Activated B cell treated with CpG ODN at 0.5 μM for 24 hours (primary cell): ENCODE measurements at regions not wholly inside any gene's neighbourhood (a gene's known extent, or its start where the extent isn't known, plus 50 kb on each side); places are given as distances from the start of the nearest gene placed in this dataset.

Source experiments
- ATAC-seq: fragments of 200-7000 bp; cut with Tn5 transposase; one replicate; pipeline ENCODE4 v1.10.0; 2021; ENCODE audit warnings: low read depth, mild to moderate bottlenecking, moderate library complexity
- CTCF ChIA-PET: fragments of 350-600 bp; sonication (Branson Sonifier 250); formaldehyde crosslinking; loops from one replicate; lab custom pipeline; 2021; ENCODE audit warnings: antibody characterized with exemption; lab: Charles Lee
- POLR2A ChIA-PET: fragments of 350-600 bp; sonication (Branson Sonifier 250); formaldehyde crosslinking; loops from one replicate; lab custom pipeline; 2021; ENCODE audit warnings: antibody characterized with exemption; lab: Charles Lee
- DNase-seq: peaks from one replicate; pipeline ENCODE4 v3.0.0; 2022
- H3K27ac Mint-ChIP-seq: one replicate; pipeline ENCODE4 v1.8.0; 2020; ENCODE audit warnings: mixed read lengths
- H3K27me3 Mint-ChIP-seq: one replicate; pipeline ENCODE4 v1.8.0; 2021; ENCODE audit warnings: mixed read lengths
- H3K36me3 Mint-ChIP-seq: one replicate; pipeline ENCODE4 v1.8.0; 2021; ENCODE audit warnings: low read depth, mixed read lengths
- H3K4me1 Mint-ChIP-seq: one replicate; pipeline ENCODE4 v1.8.0; 2021; ENCODE audit warnings: mixed read lengths
- H3K4me3 Mint-ChIP-seq: one replicate; pipeline ENCODE4 v1.8.0; 2020; ENCODE audit warnings: mild to moderate bottlenecking, mixed read lengths
- H3K9me3 Mint-ChIP-seq: one replicate; pipeline ENCODE4 v1.8.0; 2020; ENCODE audit warnings: mixed read lengths
- intact Hi-C: fragments of 100-400 bp; cut with micrococcal nuclease; formaldehyde crosslinking; loops from one replicate; pipeline ENCODE4 v1.15.1; 2024
- TF ChIP-seq, protein P1 (sequence below): fragments of 200-600 bp; IDR thresholded peaks from one replicate; pipeline ENCODE4 v1.8.0; 2022; ENCODE audit warnings: antibody characterized with exemption, mild to moderate bottlenecking

- no peak overlapping the region for H3K27ac Mint-ChIP-seq
- no peaks in the 10 kb centered on the region for H3K36me3 Mint-ChIP-seq
- H3K4me1 Mint-ChIP-seq = peaks cover 6% of the 10 kb centered on the region
- TF ChIP-seq, protein P1, sequence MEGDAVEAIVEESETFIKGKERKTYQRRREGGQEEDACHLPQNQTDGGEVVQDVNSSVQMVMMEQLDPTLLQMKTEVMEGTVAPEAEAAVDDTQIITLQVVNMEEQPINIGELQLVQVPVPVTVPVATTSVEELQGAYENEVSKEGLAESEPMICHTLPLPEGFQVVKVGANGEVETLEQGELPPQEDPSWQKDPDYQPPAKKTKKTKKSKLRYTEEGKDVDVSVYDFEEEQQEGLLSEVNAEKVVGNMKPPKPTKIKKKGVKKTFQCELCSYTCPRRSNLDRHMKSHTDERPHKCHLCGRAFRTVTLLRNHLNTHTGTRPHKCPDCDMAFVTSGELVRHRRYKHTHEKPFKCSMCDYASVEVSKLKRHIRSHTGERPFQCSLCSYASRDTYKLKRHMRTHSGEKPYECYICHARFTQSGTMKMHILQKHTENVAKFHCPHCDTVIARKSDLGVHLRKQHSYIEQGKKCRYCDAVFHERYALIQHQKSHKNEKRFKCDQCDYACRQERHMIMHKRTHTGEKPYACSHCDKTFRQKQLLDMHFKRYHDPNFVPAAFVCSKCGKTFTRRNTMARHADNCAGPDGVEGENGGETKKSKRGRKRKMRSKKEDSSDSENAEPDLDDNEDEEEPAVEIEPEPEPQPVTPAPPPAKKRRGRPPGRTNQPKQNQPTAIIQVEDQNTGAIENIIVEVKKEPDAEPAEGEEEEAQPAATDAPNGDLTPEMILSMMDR = no peak
- no peak for DNase-seq
- ChIA-PET CTCF (no interaction called here), POLR2A (no interaction called here)
- peaks cover 5% of the 10 kb centered on the region for H3K9me3 Mint-ChIP-seq
- H3K4me3 Mint-ChIP-seq = peak overlapping the region; percentile 12
- intact Hi-C loops = no loop called here
- H3K27me3 Mint-ChIP-seq = peaks cover 3% of the 10 kb centered on the region
- ATAC-seq = no peak
Observed at GRCh38 chr9:129406278-129407225, 214.3 kb downstream of the C9orf50 start.

- CTCF ChIA-PET = no interaction called here
- intact Hi-C loops = no loop called here
- TF ChIP-seq, protein P1 = no peak
- POLR2A ChIA-PET = interaction anchor here (1.2 kb wide), 1 partner anchor 22 kb away, joined by 3 read pairs; no protein-coding TSS in a partner anchor
- Mint-ChIP-seq H3K4me3 (no peak overlapping the region), H3K27ac (no peak overlapping the region), H3K9me3 (peaks cover 5% of the 10 kb centered on the region), H3K4me1 (peaks cover 6% of the 10 kb centered on the region), H3K36me3 (no peaks in the 10 kb centered on the region), H3K27me3 (peaks cover 3% of the 10 kb centered on the region)
- DNase-seq (no peak), ATAC-seq (no peak)
Observed at GRCh38 chr9:129405827-129406213, 215.1 kb downstream of the C9orf50 start.

DNA sequence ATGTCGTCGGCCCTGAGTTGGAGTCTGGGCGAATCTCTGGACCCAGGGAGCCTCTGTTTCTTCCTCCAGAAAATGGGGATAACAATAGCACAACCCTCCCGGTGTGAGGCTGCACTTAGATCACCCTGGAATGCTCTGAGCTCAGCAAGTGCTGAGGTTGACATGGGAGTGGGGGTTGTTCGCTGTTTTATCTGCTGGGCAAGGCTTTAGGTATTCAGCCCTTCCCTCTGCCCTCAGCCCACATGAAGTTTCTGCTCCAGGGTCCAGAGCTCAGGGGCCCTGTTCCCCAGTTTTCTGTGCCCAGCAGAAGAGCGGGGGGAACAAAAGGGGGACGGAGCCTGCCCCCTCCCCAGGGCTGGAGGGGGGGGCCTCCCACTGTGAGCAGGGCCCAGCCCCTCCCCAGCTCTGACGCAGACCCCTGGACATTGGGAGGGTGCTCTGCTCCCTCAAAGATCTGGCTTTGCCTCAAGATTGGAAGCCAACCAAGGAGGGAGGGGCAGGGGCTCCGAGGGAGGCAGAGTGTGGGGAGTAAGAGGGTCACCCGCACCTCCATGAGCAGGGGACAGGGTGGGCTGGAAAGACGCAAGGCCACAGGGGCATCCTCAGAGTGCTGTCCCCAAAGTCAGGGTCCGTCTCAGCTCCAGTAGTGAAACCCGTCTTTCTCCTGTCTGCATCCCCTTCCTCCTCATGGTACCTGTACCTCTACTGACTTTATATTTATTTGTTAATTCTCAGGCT is 215.6 kb downstream of the C9orf50 start:
- intact Hi-C loops = no loop called here
- Mint-ChIP-seq H3K27me3 (peaks cover 3% of the 10 kb centered on the region), H3K27ac (no peak overlapping the region), H3K4me3 (no peak overlapping the region), H3K36me3 (no peaks in the 10 kb centered on the region), H3K4me1 (peaks cover 6% of the 10 kb centered on the region), H3K9me3 (peaks cover 1% of the 10 kb centered on the region)
- no peak for DNase-seq
- ChIA-PET POLR2A (interaction anchor here (1.2 kb wide), 1 partner anchor 22 kb away, joined by 3 read pairs; no protein-coding TSS in a partner anchor), CTCF (no interaction called here)
- TF ChIP-seq, protein P1 = no peak
- no peak for ATAC-seq

DNA sequence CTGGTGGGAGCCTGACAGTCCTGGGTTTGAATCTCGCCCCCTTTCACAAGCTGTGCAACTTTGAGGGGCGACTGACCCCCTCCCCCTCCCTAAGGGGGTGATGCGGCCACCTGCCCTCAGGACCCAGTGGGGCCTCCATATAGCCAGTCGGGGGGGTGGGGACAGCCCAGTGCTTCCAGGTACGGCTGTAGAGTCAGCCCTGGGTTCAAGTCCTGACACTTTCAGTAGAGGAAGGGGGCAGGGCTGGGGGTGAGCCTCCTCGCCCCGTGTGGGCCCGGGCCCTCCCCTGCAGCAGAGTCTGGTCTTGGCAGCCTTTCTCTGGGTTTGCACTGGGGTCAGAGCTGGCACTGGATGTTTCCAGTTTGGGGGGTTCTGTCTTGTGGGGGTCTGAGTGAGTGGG is 216.3 kb downstream of the C9orf50 start:
- DNase-seq = no peak
- no peak for ATAC-seq
- ChIA-PET POLR2A (interaction anchor here (1.2 kb wide), 1 partner anchor 21 kb away, joined by 3 read pairs; no protein-coding TSS in a partner anchor), CTCF (no interaction called here)
- Mint-ChIP-seq H3K4me1 (peaks cover 6% of the 10 kb centered on the region), H3K27me3 (peaks cover 3% of the 10 kb centered on the region), H3K9me3 (no peaks in the 10 kb centered on the region), H3K27ac (no peak overlapping the region), H3K4me3 (no peak overlapping the region), H3K36me3 (no peaks in the 10 kb centered on the region)
- TF ChIP-seq, protein P1 = no peak
- intact Hi-C loops = no loop called here
